ENCODE measurements at regions not wholly inside any gene's neighbourhood (a gene's known extent, or its start where the extent isn't known, plus 50 kb on each side); places are given as distances from the start of the nearest gene placed in this dataset.
"Not testable (repeated sequence)": the region's sequence is repeated elsewhere in the genome, so short reads cannot be mapped to it uniquely, and the experiment has no call there.

DNA sequence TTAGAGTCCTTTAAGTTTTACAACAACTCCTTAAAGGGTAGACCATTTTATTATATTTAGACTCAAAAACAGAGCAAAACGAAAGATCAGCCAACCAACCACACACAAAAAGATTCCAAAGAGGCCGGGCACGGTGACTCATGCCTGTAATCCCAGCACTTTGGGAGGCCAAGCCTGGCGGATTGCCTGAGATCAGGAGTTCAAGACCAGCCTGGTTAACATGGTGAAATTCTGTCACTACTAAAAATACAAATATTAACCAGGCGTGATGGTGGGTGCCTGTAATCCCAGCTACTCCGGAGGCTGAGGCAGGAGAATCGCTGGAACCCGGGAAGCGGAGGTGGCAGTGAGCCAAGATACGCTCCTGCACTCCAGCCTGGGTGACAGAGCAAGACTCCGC is 83.3 kb upstream of the GRIK1 start:
- POLR2A ChIA-PET; H3K4me1 ChIP-seq (ENCODE audit: control insufficient read depth, insufficient read depth, low read length); H3K36me3 ChIP-seq (ENCODE audit: control insufficient read depth in 2 of 2, insufficient read depth in 1 of 2, low read length in 2 of 2); H3K4me3 ChIP-seq (ENCODE audit: low read depth, low read length); H3K9me3 ChIP-seq (ENCODE audit: control insufficient read depth, insufficient read depth, low read depth, low read length); H3K27ac ChIP-seq (ENCODE audit: extremely low read depth, low read depth, low read length): not testable (repeated sequence)
- CTCF ChIA-PET: interaction anchor here (0.7 kb wide), 1 partner anchor 76 kb away, joined by 3 read pairs; no protein-coding TSS in a partner anchor

DNA sequence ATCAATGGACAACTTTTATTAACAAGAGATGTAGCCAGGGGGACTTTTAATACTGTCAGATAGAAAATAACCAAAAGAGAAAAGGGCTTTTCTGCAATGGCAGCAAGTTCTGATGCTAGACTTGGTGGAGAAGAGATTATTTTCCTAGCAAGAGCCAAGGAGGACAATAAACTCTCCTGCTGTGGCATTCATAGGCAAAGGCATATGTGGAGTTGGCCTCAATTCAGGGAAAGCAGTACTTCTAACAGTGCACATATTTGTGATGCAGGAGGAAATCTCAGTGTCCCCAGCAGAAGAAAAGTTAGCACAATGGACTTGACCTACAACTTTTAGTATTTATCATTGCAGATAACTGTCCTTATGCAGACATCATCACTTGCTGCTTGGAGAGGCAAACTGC is 75.1 kb upstream of the GRIK1 start:
- Histone ChIP-seq H3K9me3 (ENCODE audit: control insufficient read depth, insufficient read depth, low read depth, low read length) (no peaks in the 10 kb centered on the region), H3K27ac (ENCODE audit: extremely low read depth, low read depth, low read length) (no peak overlapping the region), H3K4me3 (ENCODE audit: low read depth, low read length) (no peak overlapping the region), H3K4me1 (ENCODE audit: control insufficient read depth, insufficient read depth, low read length) (no peaks in the 10 kb centered on the region), H3K36me3 (ENCODE audit: control insufficient read depth in 2 of 2, insufficient read depth in 1 of 2, low read length in 2 of 2) (no peaks in the 10 kb centered on the region)
- ChIA-PET CTCF (no interaction called here), POLR2A (no interaction called here)
- TF ChIP-seq ZFP41 (tag by site-specific recombination; IDR thresholded peaks at IDR 0.05; ENCODE audit: borderline replicate concordance): no peak
- TF ChIP-seq ZNF132 (tag by site-specific recombination; IDR thresholded peaks at IDR 0.05; ENCODE audit: borderline replicate concordance): no peak
- no peak for TF ChIP-seq ZNF302 (tag by site-specific recombination; IDR thresholded peaks at IDR 0.05; ENCODE audit: low read depth)
- TF ChIP-seq ZNF423 (tag by site-specific recombination; IDR thresholded peaks at IDR 0.05): no peak
- no peak for TF ChIP-seq ZNF600 (tag by site-specific recombination; IDR thresholded peaks at IDR 0.05)
- no peak for TF ChIP-seq ZNF223 (tag by site-specific recombination; IDR thresholded peaks at IDR 0.05)
- TF ChIP-seq, protein P1, sequence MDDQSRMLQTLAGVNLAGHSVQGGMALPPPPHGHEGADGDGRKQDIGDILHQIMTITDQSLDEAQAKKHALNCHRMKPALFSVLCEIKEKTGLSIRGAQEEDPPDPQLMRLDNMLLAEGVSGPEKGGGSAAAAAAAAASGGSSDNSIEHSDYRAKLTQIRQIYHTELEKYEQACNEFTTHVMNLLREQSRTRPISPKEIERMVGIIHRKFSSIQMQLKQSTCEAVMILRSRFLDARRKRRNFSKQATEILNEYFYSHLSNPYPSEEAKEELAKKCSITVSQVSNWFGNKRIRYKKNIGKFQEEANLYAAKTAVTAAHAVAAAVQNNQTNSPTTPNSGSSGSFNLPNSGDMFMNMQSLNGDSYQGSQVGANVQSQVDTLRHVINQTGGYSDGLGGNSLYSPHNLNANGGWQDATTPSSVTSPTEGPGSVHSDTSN (CRISPR knock-in tag; IDR thresholded peaks at IDR 0.05): no peak
- TF ChIP-seq KLF8 (tag by site-specific recombination; IDR thresholded peaks at IDR 0.05): no peak
- no peak for TF ChIP-seq KLF7 (tag by site-specific recombination; IDR thresholded peaks at IDR 0.05; ENCODE audit: borderline replicate concordance)
- TF ChIP-seq, protein P2, sequence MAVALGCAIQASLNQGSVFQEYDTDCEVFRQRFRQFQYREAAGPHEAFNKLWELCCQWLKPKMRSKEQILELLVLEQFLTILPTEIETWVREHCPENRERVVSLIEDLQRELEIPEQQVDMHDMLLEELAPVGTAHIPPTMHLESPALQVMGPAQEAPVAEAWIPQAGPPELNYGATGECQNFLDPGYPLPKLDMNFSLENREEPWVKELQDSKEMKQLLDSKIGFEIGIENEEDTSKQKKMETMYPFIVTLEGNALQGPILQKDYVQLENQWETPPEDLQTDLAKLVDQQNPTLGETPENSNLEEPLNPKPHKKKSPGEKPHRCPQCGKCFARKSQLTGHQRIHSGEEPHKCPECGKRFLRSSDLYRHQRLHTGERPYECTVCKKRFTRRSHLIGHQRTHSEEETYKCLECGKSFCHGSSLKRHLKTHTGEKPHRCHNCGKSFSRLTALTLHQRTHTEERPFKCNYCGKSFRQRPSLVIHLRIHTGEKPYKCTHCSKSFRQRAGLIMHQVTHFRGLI (tag by site-specific recombination; IDR thresholded peaks at IDR 0.05): no peak
- TF ChIP-seq ZNF239 (tag by site-specific recombination; IDR thresholded peaks at IDR 0.05): no peak
- no peak for TF ChIP-seq SP3 (tag by site-specific recombination; IDR thresholded peaks at IDR 0.05)
- no peak for TF ChIP-seq ZNF10 (tag by site-specific recombination; IDR thresholded peaks at IDR 0.05)
- TF ChIP-seq MZF1 (tag by site-specific recombination; IDR thresholded peaks at IDR 0.05; ENCODE audit: borderline replicate concordance): no peak
- TF ChIP-seq OVOL3 (tag by site-specific recombination; IDR thresholded peaks at IDR 0.05): no peak

- no peaks in the 10 kb centered on the region for H3K4me1 ChIP-seq (ENCODE audit: control insufficient read depth, insufficient read depth, low read length)
- ChIA-PET POLR2A (no interaction called here), CTCF (no interaction called here)
- H3K27ac ChIP-seq (ENCODE audit: extremely low read depth, low read depth, low read length): no peak overlapping the region
- no peak overlapping the region for H3K4me3 ChIP-seq (ENCODE audit: low read depth, low read length)
- H3K36me3 ChIP-seq (ENCODE audit: control insufficient read depth in 2 of 2, insufficient read depth in 1 of 2, low read length in 2 of 2): no peaks in the 10 kb centered on the region
- H3K9me3 ChIP-seq (ENCODE audit: control insufficient read depth, insufficient read depth, low read depth, low read length): no peaks in the 10 kb centered on the region
- TF ChIP-seq SP3 (tag by site-specific recombination; IDR thresholded peaks at IDR 0.05): no peak
- no peak for TF ChIP-seq MEIS1 (CRISPR knock-in tag; IDR thresholded peaks at IDR 0.05; ENCODE audit: borderline replicate concordance)
- TF ChIP-seq, protein P3, sequence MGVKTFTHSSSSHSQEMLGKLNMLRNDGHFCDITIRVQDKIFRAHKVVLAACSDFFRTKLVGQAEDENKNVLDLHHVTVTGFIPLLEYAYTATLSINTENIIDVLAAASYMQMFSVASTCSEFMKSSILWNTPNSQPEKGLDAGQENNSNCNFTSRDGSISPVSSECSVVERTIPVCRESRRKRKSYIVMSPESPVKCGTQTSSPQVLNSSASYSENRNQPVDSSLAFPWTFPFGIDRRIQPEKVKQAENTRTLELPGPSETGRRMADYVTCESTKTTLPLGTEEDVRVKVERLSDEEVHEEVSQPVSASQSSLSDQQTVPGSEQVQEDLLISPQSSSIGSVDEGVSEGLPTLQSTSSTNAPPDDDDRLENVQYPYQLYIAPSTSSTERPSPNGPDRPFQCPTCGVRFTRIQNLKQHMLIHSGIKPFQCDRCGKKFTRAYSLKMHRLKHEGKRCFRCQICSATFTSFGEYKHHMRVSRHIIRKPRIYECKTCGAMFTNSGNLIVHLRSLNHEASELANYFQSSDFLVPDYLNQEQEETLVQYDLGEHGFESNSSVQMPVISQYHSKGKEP (tag by site-specific recombination; IDR thresholded peaks at IDR 0.05): no peak
- TF ChIP-seq ZIC2 (tag by site-specific recombination; IDR thresholded peaks at IDR 0.05): no peak
- TF ChIP-seq ZNF155 (tag by site-specific recombination; IDR thresholded peaks at IDR 0.05): no peak
- TF ChIP-seq, protein P4, sequence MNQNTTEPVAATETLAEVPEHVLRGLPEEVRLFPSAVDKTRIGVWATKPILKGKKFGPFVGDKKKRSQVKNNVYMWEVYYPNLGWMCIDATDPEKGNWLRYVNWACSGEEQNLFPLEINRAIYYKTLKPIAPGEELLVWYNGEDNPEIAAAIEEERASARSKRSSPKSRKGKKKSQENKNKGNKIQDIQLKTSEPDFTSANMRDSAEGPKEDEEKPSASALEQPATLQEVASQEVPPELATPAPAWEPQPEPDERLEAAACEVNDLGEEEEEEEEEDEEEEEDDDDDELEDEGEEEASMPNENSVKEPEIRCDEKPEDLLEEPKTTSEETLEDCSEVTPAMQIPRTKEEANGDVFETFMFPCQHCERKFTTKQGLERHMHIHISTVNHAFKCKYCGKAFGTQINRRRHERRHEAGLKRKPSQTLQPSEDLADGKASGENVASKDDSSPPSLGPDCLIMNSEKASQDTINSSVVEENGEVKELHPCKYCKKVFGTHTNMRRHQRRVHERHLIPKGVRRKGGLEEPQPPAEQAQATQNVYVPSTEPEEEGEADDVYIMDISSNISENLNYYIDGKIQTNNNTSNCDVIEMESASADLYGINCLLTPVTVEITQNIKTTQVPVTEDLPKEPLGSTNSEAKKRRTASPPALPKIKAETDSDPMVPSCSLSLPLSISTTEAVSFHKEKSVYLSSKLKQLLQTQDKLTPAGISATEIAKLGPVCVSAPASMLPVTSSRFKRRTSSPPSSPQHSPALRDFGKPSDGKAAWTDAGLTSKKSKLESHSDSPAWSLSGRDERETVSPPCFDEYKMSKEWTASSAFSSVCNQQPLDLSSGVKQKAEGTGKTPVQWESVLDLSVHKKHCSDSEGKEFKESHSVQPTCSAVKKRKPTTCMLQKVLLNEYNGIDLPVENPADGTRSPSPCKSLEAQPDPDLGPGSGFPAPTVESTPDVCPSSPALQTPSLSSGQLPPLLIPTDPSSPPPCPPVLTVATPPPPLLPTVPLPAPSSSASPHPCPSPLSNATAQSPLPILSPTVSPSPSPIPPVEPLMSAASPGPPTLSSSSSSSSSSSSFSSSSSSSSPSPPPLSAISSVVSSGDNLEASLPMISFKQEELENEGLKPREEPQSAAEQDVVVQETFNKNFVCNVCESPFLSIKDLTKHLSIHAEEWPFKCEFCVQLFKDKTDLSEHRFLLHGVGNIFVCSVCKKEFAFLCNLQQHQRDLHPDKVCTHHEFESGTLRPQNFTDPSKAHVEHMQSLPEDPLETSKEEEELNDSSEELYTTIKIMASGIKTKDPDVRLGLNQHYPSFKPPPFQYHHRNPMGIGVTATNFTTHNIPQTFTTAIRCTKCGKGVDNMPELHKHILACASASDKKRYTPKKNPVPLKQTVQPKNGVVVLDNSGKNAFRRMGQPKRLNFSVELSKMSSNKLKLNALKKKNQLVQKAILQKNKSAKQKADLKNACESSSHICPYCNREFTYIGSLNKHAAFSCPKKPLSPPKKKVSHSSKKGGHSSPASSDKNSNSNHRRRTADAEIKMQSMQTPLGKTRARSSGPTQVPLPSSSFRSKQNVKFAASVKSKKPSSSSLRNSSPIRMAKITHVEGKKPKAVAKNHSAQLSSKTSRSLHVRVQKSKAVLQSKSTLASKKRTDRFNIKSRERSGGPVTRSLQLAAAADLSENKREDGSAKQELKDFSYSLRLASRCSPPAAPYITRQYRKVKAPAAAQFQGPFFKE (tag by site-specific recombination; IDR thresholded peaks at IDR 0.05; ENCODE audit: borderline replicate concordance): no peak
Measured at GRCh38 chr21:29991624-29992023, 51.8 kb upstream of the GRIK1 start.
